ENCODE measurements at regions not wholly inside any gene's neighbourhood (a gene's known extent, or its start where the extent isn't known, plus 50 kb on each side); places are given as distances from the start of the nearest gene placed in this dataset.
"Not testable (repeated sequence)": the region's sequence is repeated elsewhere in the genome, so short reads cannot be mapped to it uniquely, and the experiment has no call there.

- H2BK12ac ChIP-seq (ENCODE audit: low read length); H3K27ac ChIP-seq (replicated peaks; ENCODE audit: low read length); H2AFZ ChIP-seq (ENCODE audit: low read length); H2BK120ac ChIP-seq (ENCODE audit: low read depth, low read length); H2BK15ac ChIP-seq (ENCODE audit: low read length); H3K36me3 ChIP-seq (replicated peaks in 1 of 2; ENCODE audit: control insufficient read depth in 2 of 2, insufficient read depth in 2 of 2, low read length in 2 of 2); H3K18ac ChIP-seq (ENCODE audit: low read length); H3K79me1 ChIP-seq (ENCODE audit: low read depth, low read length); H3K9me3 ChIP-seq (replicated peaks in 1 of 2; ENCODE audit: control insufficient read depth in 2 of 2, insufficient read depth in 1 of 2, low read depth in 1 of 2, low read length in 2 of 2); H3K4me1 ChIP-seq (ENCODE audit: control insufficient read depth in 2 of 2, insufficient read depth in 1 of 2, low read depth in 1 of 2, low read length in 2 of 2); H3K14ac ChIP-seq (ENCODE audit: low read length); H4K8ac ChIP-seq (ENCODE audit: low read depth, low read length); DNase-seq (ENCODE audit: low spot score); H4K91ac ChIP-seq (ENCODE audit: low read depth, low read length, poor library complexity); H3K4ac ChIP-seq (ENCODE audit: low read length); H2BK5ac ChIP-seq (ENCODE audit: low read length); H3K27me3 ChIP-seq (ENCODE audit: control insufficient read depth in 3 of 3, insufficient read depth in 3 of 3, low read depth in 1 of 3, low read length in 3 of 3); H2AK5ac ChIP-seq (ENCODE audit: low read depth, low read length); H3K4me3 ChIP-seq (ENCODE audit: low read length in 2 of 2); H3K23ac ChIP-seq (ENCODE audit: low read depth, low read length, poor library complexity); H3K4me2 ChIP-seq (ENCODE audit: insufficient read depth, low read length, poor library complexity, severe bottlenecking): not testable (repeated sequence)
- H3K9ac ChIP-seq (ENCODE audit: low read depth, low read length, poor library complexity) = peak overlapping the region; percentile 60
- no CpG with 5 or more reads among the region's 13 CpGs for WGBS, 2 donors (ENCODE audit: extremely low coverage in 2 of 2, insufficient read length in 2 of 2, insufficient replicate concordance in 1 of 2)
These were observed 71.2 kb upstream of the CRYM start for GRCh38 chr16:21349336-21349735.

- H3K14ac ChIP-seq (ENCODE audit: low read length); H4K91ac ChIP-seq (ENCODE audit: low read depth, low read length, poor library complexity); H2BK120ac ChIP-seq (ENCODE audit: low read depth, low read length); H3K18ac ChIP-seq (ENCODE audit: low read length); H3K4me2 ChIP-seq (ENCODE audit: insufficient read depth, low read length, poor library complexity, severe bottlenecking); H2BK12ac ChIP-seq (ENCODE audit: low read length); H2BK15ac ChIP-seq (ENCODE audit: low read length); DNase-seq (ENCODE audit: low spot score); H3K9ac ChIP-seq (ENCODE audit: low read depth, low read length, poor library complexity); H2AFZ ChIP-seq (ENCODE audit: low read length); H3K9me3 ChIP-seq (replicated peaks in 1 of 2; ENCODE audit: control insufficient read depth in 2 of 2, insufficient read depth in 1 of 2, low read depth in 1 of 2, low read length in 2 of 2); H2BK5ac ChIP-seq (ENCODE audit: low read length); H3K79me1 ChIP-seq (ENCODE audit: low read depth, low read length); H3K23ac ChIP-seq (ENCODE audit: low read depth, low read length, poor library complexity); H3K4me3 ChIP-seq (ENCODE audit: low read length in 2 of 2); H3K36me3 ChIP-seq (replicated peaks in 1 of 2; ENCODE audit: control insufficient read depth in 2 of 2, insufficient read depth in 2 of 2, low read length in 2 of 2); H4K8ac ChIP-seq (ENCODE audit: low read depth, low read length); H3K27me3 ChIP-seq (ENCODE audit: control insufficient read depth in 3 of 3, insufficient read depth in 3 of 3, low read depth in 1 of 3, low read length in 3 of 3); H3K4ac ChIP-seq (ENCODE audit: low read length); H3K4me1 ChIP-seq (ENCODE audit: control insufficient read depth in 2 of 2, insufficient read depth in 1 of 2, low read depth in 1 of 2, low read length in 2 of 2); H2AK5ac ChIP-seq (ENCODE audit: low read depth, low read length); H3K27ac ChIP-seq (replicated peaks; ENCODE audit: low read length): not testable (repeated sequence)
- no CpG with 5 or more reads among the region's 9 CpGs for WGBS, 2 donors (ENCODE audit: extremely low coverage in 2 of 2, insufficient read length in 2 of 2, insufficient replicate concordance in 1 of 2)
These were observed 70.7 kb upstream of the CRYM start for GRCh38 chr16:21348815-21349214.

GRCh38 chr16:21347538-21347937 lies 69.4 kb upstream of the CRYM start:
- not testable (repeated sequence) for H2AK5ac ChIP-seq (ENCODE audit: low read depth, low read length); H3K27me3 ChIP-seq (ENCODE audit: control insufficient read depth in 3 of 3, insufficient read depth in 3 of 3, low read depth in 1 of 3, low read length in 3 of 3); H3K4me3 ChIP-seq (ENCODE audit: low read length in 2 of 2); H3K9me3 ChIP-seq (replicated peaks in 1 of 2; ENCODE audit: control insufficient read depth in 2 of 2, insufficient read depth in 1 of 2, low read depth in 1 of 2, low read length in 2 of 2); H2BK12ac ChIP-seq (ENCODE audit: low read length); H3K23ac ChIP-seq (ENCODE audit: low read depth, low read length, poor library complexity); H2BK120ac ChIP-seq (ENCODE audit: low read depth, low read length); H4K91ac ChIP-seq (ENCODE audit: low read depth, low read length, poor library complexity); H3K4me1 ChIP-seq (ENCODE audit: control insufficient read depth in 2 of 2, insufficient read depth in 1 of 2, low read depth in 1 of 2, low read length in 2 of 2); H3K79me1 ChIP-seq (ENCODE audit: low read depth, low read length); H3K4me2 ChIP-seq (ENCODE audit: insufficient read depth, low read length, poor library complexity, severe bottlenecking); H3K27ac ChIP-seq (replicated peaks; ENCODE audit: low read length); H3K14ac ChIP-seq (ENCODE audit: low read length); H3K9ac ChIP-seq (ENCODE audit: low read depth, low read length, poor library complexity); H3K18ac ChIP-seq (ENCODE audit: low read length); H2BK5ac ChIP-seq (ENCODE audit: low read length); H3K4ac ChIP-seq (ENCODE audit: low read length); H2AFZ ChIP-seq (ENCODE audit: low read length); H4K8ac ChIP-seq (ENCODE audit: low read depth, low read length); H2BK15ac ChIP-seq (ENCODE audit: low read length); H3K36me3 ChIP-seq (replicated peaks in 1 of 2; ENCODE audit: control insufficient read depth in 2 of 2, insufficient read depth in 2 of 2, low read length in 2 of 2); DNase-seq (ENCODE audit: low spot score)
- no CpG with 5 or more reads among the region's 11 CpGs for WGBS, 2 donors (ENCODE audit: extremely low coverage in 2 of 2, insufficient read length in 2 of 2, insufficient replicate concordance in 1 of 2)

GRCh38 chr16:21346756-21347491 lies 68.8 kb upstream of the CRYM start:
- not testable (repeated sequence) for H2BK15ac ChIP-seq (ENCODE audit: low read length); H3K36me3 ChIP-seq (replicated peaks in 1 of 2; ENCODE audit: control insufficient read depth in 2 of 2, insufficient read depth in 2 of 2, low read length in 2 of 2); H3K4me2 ChIP-seq (ENCODE audit: insufficient read depth, low read length, poor library complexity, severe bottlenecking); H4K91ac ChIP-seq (ENCODE audit: low read depth, low read length, poor library complexity); H3K9ac ChIP-seq (ENCODE audit: low read depth, low read length, poor library complexity); H4K8ac ChIP-seq (ENCODE audit: low read depth, low read length); H3K9me3 ChIP-seq (replicated peaks in 1 of 2; ENCODE audit: control insufficient read depth in 2 of 2, insufficient read depth in 1 of 2, low read depth in 1 of 2, low read length in 2 of 2); H3K18ac ChIP-seq (ENCODE audit: low read length); H3K4ac ChIP-seq (ENCODE audit: low read length); H3K14ac ChIP-seq (ENCODE audit: low read length); H2BK5ac ChIP-seq (ENCODE audit: low read length); H2AFZ ChIP-seq (ENCODE audit: low read length); H3K4me1 ChIP-seq (ENCODE audit: control insufficient read depth in 2 of 2, insufficient read depth in 1 of 2, low read depth in 1 of 2, low read length in 2 of 2); DNase-seq (ENCODE audit: low spot score); H2BK120ac ChIP-seq (ENCODE audit: low read depth, low read length); H3K79me1 ChIP-seq (ENCODE audit: low read depth, low read length); H3K27me3 ChIP-seq (ENCODE audit: control insufficient read depth in 3 of 3, insufficient read depth in 3 of 3, low read depth in 1 of 3, low read length in 3 of 3); H2BK12ac ChIP-seq (ENCODE audit: low read length); H2AK5ac ChIP-seq (ENCODE audit: low read depth, low read length); H3K27ac ChIP-seq (replicated peaks; ENCODE audit: low read length); H3K23ac ChIP-seq (ENCODE audit: low read depth, low read length, poor library complexity); H3K4me3 ChIP-seq (ENCODE audit: low read length in 2 of 2)
- no CpG with 5 or more reads among the region's 25 CpGs for WGBS, 2 donors (ENCODE audit: extremely low coverage in 2 of 2, insufficient read length in 2 of 2, insufficient replicate concordance in 1 of 2)
